RWPE1 (cell line): ENCODE measurements at regions not wholly inside any gene's neighbourhood (a gene's known extent, or its start where the extent isn't known, plus 50 kb on each side); places are given as distances from the start of the nearest gene placed in this dataset.

Experiments
- CTCF ChIA-PET: fragments of 350-600 bp; sonication (Branson Sonifier 250); formaldehyde crosslinking; extraction: SDS; loops from one replicate; lab custom pipeline; 2021; lab: Yijun Ruan, JAX
- POLR2A ChIA-PET: fragments of 400-600 bp; formaldehyde crosslinking; extraction: SDS; loops from one replicate; lab custom pipeline; 2020; ENCODE audit warnings: antibody characterized with exemption; ENCODE audit not compliant: low non-redundant PET; lab: Yijun Ruan, JAX
- DNase-seq: peaks from one replicate; pipeline ENCODE4 v3.0.0; 2012; ENCODE audit warnings: low spot score
- H3K27ac ChIP-seq: fragments of 450-650 bp; 2 replicates; pipeline ENCODE4 v1.5.1; 2017
- TF ChIP-seq, protein P1 (sequence below): fragments of 450-650 bp; conservative IDR thresholded peaks from 2 replicates; pipeline ENCODE4 v1.5.1; 2017; ENCODE audit warnings: low read depth, mild to moderate bottlenecking

DNA sequence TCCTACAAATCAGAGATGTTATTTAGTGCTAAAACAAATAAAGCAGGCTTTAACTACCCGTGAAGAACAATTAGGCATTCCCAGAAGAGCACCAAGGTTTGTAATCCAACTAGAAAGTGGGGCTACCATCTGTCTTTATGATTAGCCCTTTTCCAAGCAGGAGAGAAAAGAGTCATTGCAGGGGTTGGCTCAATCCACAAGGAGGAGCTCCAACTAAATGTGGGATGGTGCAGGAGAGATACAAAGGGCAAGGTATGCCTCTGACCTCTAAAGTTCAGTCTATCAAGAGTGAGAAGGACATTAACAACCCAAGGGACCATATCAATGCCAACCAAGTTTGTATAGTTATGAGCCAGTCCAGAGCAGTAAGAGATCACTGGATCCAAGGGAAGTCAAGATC lies 382.7 kb upstream of the DUSP10 start:
- DNase-seq, result no peak
- CTCF ChIA-PET, result interaction anchor here (0.5 to 2.3 kb wide), 3 partner anchors 24 to 331 kb away, joined by 3 to 9 read pairs (median 3); no protein-coding TSS in a partner anchor
- POLR2A ChIA-PET, result no interaction called here
- H3K27ac ChIP-seq, result no peak overlapping the region
- TF ChIP-seq, protein P1, sequence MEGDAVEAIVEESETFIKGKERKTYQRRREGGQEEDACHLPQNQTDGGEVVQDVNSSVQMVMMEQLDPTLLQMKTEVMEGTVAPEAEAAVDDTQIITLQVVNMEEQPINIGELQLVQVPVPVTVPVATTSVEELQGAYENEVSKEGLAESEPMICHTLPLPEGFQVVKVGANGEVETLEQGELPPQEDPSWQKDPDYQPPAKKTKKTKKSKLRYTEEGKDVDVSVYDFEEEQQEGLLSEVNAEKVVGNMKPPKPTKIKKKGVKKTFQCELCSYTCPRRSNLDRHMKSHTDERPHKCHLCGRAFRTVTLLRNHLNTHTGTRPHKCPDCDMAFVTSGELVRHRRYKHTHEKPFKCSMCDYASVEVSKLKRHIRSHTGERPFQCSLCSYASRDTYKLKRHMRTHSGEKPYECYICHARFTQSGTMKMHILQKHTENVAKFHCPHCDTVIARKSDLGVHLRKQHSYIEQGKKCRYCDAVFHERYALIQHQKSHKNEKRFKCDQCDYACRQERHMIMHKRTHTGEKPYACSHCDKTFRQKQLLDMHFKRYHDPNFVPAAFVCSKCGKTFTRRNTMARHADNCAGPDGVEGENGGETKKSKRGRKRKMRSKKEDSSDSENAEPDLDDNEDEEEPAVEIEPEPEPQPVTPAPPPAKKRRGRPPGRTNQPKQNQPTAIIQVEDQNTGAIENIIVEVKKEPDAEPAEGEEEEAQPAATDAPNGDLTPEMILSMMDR, result no peak

DNA sequence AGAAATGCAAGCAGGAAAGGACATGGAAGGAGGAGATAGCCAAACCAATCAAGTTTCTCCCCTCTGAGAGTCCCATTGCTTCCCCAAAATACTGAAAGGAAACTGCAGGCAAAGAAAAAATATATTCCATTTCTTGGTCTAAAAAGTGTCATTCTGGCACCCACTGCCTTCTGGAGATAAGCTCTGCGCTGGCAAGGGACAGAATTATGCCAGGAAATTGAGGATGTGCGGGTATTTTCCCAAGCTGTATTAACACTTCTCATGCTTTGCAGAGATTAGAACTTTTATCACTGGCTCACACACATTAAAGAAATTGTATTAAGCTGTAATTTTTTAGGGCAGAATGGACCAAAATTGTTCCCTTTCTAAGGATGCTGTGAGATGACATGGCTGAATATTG lies 381.2 kb upstream of the DUSP10 start:
- H3K27ac ChIP-seq, result no peak overlapping the region
- no peak for DNase-seq
- ChIA-PET CTCF (interaction anchor here (2.3 kb wide), 1 partner anchor 332 kb away, joined by 9 read pairs; no protein-coding TSS in a partner anchor), POLR2A (no interaction called here)
- TF ChIP-seq, protein P1, result no peak

DNA sequence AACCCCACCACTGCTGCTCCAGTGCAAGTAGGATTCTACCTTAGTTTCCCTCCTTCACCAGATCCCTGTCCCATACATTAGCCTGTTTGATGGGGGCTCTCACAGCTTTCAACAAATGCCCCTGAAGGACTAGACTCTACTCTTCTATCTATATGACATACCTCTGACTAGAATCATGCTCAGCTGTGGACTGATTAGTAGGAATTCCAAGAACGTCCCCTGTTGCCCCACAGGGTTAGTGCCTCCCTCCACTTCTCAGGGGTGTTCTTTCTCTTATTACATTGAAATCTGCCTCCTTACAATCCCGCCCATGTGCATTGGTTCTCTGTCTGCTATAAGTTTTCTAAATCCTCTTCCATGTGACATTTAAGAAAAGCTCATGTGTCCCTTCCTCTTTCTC lies 375.9 kb upstream of the DUSP10 start:
- TF ChIP-seq, protein P1, result no peak
- no peak for DNase-seq
- no peak overlapping the region for H3K27ac ChIP-seq
- CTCF ChIA-PET, result no interaction called here
- POLR2A ChIA-PET, result no interaction called here

DNA sequence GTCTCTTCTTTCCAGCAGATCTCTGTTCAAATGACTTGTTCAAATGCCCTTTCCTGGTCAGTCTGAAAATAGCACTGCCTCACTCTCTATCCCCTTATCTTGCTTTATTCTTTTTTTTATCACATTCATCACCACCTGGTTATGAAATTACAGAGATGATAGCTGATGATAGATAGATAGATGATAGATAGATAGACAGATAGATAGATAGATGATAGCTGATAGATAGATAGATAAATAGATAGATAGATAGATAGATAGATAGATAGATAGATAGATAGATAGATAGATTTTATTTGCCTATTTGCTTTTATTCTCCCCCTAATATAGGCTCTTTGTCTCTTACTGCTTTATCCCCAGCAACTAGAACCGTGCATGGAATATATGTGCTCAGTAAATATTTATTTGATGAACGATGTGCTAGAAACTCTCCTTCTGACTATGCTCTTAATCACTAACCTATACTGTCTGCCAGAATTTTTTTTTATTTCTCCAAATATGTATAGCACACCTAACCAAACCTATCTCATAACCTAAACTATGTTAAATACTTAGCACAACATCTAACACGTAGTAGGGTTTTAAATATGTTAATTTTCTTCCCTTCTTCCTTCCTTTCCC lies 372.8 kb upstream of the DUSP10 start:
- no peak for DNase-seq
- POLR2A ChIA-PET, result no interaction called here
- TF ChIP-seq, protein P1, result no peak
- no peak overlapping the region for H3K27ac ChIP-seq
- CTCF ChIA-PET, result no interaction called here

DNA sequence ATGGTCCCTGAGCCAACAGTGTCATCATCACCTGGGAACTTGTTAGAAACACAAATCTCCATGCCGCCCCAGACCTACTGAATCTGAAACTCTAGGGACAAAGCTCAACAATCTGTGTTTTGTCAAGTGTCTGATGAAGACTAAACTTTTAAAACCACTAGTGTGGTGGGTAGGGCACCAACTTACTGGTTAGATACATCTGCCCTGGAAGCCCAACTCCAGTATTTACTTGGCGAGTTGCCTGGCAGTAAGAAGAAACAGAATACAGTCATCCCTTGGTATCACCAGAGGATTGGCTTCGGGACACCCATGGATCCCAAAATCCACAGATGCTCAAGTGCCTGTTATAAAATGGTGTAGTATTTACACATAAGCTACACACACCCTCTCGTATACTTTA lies 367.9 kb upstream of the DUSP10 start:
- no peak for DNase-seq
- POLR2A ChIA-PET, result no interaction called here
- CTCF ChIA-PET, result no interaction called here
- TF ChIP-seq, protein P1, result no peak
- no peak overlapping the region for H3K27ac ChIP-seq

DNA sequence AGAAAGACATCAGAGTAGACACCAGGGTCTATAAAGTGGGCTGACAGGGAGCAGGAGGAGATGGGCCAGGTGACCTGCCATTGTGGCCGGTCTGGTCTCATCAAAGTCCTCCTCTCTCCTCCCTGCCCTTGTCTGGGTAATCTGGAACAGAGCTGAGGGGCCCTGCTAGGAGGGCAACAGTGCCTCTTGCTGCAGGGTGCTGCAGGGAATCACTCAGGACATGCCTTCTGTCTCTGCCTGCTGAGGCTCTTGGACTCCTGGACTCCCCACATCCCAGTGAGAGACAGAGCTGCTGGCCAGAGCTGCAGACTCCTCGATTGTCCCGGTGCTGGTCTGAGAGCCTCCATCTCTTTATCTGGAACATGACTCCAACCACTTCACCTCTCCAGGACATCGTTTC lies 366.1 kb upstream of the DUSP10 start:
- TF ChIP-seq, protein P1, result no peak
- ChIA-PET POLR2A (no interaction called here), CTCF (no interaction called here)
- H3K27ac ChIP-seq, result no peak overlapping the region
- DNase-seq, result no peak
